ENCODE measurements at regions not wholly inside any gene's neighbourhood (a gene's known extent, or its start where the extent isn't known, plus 50 kb on each side); places are given as distances from the start of the nearest gene placed in this dataset.

- no peaks in the 10 kb centered on the region for H3K4me1 ChIP-seq (replicated peaks in 1 of 2)
- no peak overlapping the region for H3K4me3 ChIP-seq
- no peak for DNase-seq
- no peak overlapping the region for H3K27ac ChIP-seq
- H3K27me3 ChIP-seq, result no peaks in the 10 kb centered on the region
- H3K36me3 ChIP-seq (replicated peaks in 1 of 2), result no peaks in the 10 kb centered on the region
- H3K9me3 ChIP-seq (replicated peaks in 1 of 3), result no peaks in the 10 kb centered on the region
- intact Hi-C loops (cut with DNase I), result no loop called here
- TF ChIP-seq CTCF (IDR thresholded peaks at IDR 0.05), result no peak
- no peak for TF ChIP-seq POLR2A (IDR thresholded peaks at IDR 0.05)
Observed at GRCh38 chr5:164614707-164615106, 1109.3 kb downstream of the MAT2B start.

GRCh38 chr5:164617290-164617689 lies 1111.9 kb downstream of the MAT2B start:
- Histone ChIP-seq H3K36me3 (replicated peaks in 1 of 2) (no peaks in the 10 kb centered on the region), H3K27ac (no peak overlapping the region), H3K27me3 (no peaks in the 10 kb centered on the region), H3K4me1 (replicated peaks in 1 of 2) (no peaks in the 10 kb centered on the region), H3K9me3 (replicated peaks in 1 of 3) (no peaks in the 10 kb centered on the region), H3K4me3 (no peak overlapping the region)
- intact Hi-C loops (cut with DNase I), result no loop called here
- WGBS, 4 donors, result 45 to 55% (median 52%) methylated on average over 5 of the region's 5 CpGs
- no peak for TF ChIP-seq POLR2A (IDR thresholded peaks at IDR 0.05)
- DNase-seq, result no peak

GRCh38 chr5:164627021-164627420 lies 1121.6 kb downstream of the MAT2B start:
- Histone ChIP-seq H3K36me3 (replicated peaks in 1 of 2) (no peaks in the 10 kb centered on the region), H3K4me3 (no peak overlapping the region), H3K27me3 (no peaks in the 10 kb centered on the region), H3K9me3 (replicated peaks in 1 of 3) (no peaks in the 10 kb centered on the region), H3K4me1 (replicated peaks in 1 of 2) (no peaks in the 10 kb centered on the region), H3K27ac (no peak overlapping the region)
- no peak for TF ChIP-seq POLR2A (IDR thresholded peaks at IDR 0.05)
- TF ChIP-seq CTCF (IDR thresholded peaks at IDR 0.05), result no peak
- intact Hi-C loops (cut with DNase I), result no loop called here
- DNase-seq, result no peak
- WGBS, 4 donors, result 60 to 67% (median 63%) methylated on average over 4 of the region's 4 CpGs

- TF ChIP-seq CTCF (IDR thresholded peaks at IDR 0.05) (no peak), POLR2A (IDR thresholded peaks at IDR 0.05) (no peak)
- Histone ChIP-seq H3K36me3 (replicated peaks in 1 of 2) (no peaks in the 10 kb centered on the region), H3K4me3 (no peak overlapping the region), H3K9me3 (replicated peaks in 1 of 3) (no peaks in the 10 kb centered on the region), H3K4me1 (replicated peaks in 1 of 2) (no peaks in the 10 kb centered on the region), H3K27me3 (no peaks in the 10 kb centered on the region), H3K27ac (no peak overlapping the region)
- DNase-seq, result no peak
- intact Hi-C loops (cut with DNase I), result no loop called here
- whole genome bisulfite sequencing, 4 donors, result 33 to 56% (median 46%) methylated on average over 1 of the region's 1 CpG
Observed at GRCh38 chr5:164636456-164636855, 1131.0 kb downstream of the MAT2B start.

GRCh38 chr5:164637931-164638521 lies 1132.6 kb downstream of the MAT2B start:
- WGBS, 4 donors, result 61 to 73% (median 69%) methylated on average over 4 of the region's 4 CpGs
- TF ChIP-seq POLR2A (IDR thresholded peaks at IDR 0.05) (no peak), CTCF (IDR thresholded peaks at IDR 0.05) (no peak)
- intact Hi-C loops (cut with DNase I), result no loop called here
- Histone ChIP-seq H3K27me3 (no peaks in the 10 kb centered on the region), H3K4me3 (no peak overlapping the region), H3K27ac (no peak overlapping the region), H3K36me3 (replicated peaks in 1 of 2) (no peaks in the 10 kb centered on the region), H3K9me3 (replicated peaks in 1 of 3) (no peaks in the 10 kb centered on the region), H3K4me1 (replicated peaks in 1 of 2) (no peaks in the 10 kb centered on the region)
- DNase-seq, result no peak
